Activated CD4-positive, alpha-beta T cell treated with anti-CD3 and anti-CD28 coated beads for 36 hours (primary cell): ENCODE measurements at regions not wholly inside any gene's neighbourhood (a gene's known extent, or its start where the extent isn't known, plus 50 kb on each side); places are given as distances from the start of the nearest gene placed in this dataset.

Source experiments
- ATAC-seq: fragments of 200-7000 bp; cut with Tn5 transposase; one replicate; pipeline ENCODE4 v1.10.0; 2021; ENCODE audit warnings: mild to moderate bottlenecking, moderate library complexity
- CTCF ChIA-PET: fragments of 350-600 bp; sonication (Branson Sonifier 250); formaldehyde crosslinking; loops from one replicate; lab custom pipeline; 2021; ENCODE audit warnings: antibody characterized with exemption; lab: Charles Lee
- POLR2A ChIA-PET: fragments of 350-600 bp; sonication (Branson Sonifier 250); formaldehyde crosslinking; loops from one replicate; lab custom pipeline; 2021; ENCODE audit warnings: antibody characterized with exemption, inconsistent platforms; lab: Charles Lee
- DNase-seq: peaks from one replicate; pipeline ENCODE4 v3.0.0-alpha.2; 2020
- H3K27ac Mint-ChIP-seq: one replicate; pipeline ENCODE4 v1.8.0; 2021; ENCODE audit warnings: mixed read lengths
- H3K27me3 Mint-ChIP-seq: one replicate; pipeline ENCODE4 v1.8.0; 2021; ENCODE audit warnings: mixed read lengths
- H3K36me3 Mint-ChIP-seq: one replicate; pipeline ENCODE4 v1.8.0; 2021; ENCODE audit warnings: low read depth, mixed read lengths
- H3K4me1 Mint-ChIP-seq: one replicate; pipeline ENCODE4 v1.8.0; 2021; ENCODE audit warnings: mixed read lengths
- H3K4me3 Mint-ChIP-seq: one replicate; pipeline ENCODE4 v1.8.0; 2021; ENCODE audit warnings: mild to moderate bottlenecking, moderate library complexity, mixed read lengths
- H3K9me3 Mint-ChIP-seq: one replicate; pipeline ENCODE4 v1.8.0; 2021; ENCODE audit warnings: low read depth, mixed read lengths
- intact Hi-C, 2 experiments: fragments of 100-400 bp; cut with DNase I in 1 of 2; cut with micrococcal nuclease in 1 of 2; formaldehyde crosslinking; loops; one replicate each; pipeline versions ENCODE4 v1.14.2 to v1.15.1; 2022 to 2024; cut with DNase I, micrococcal nuclease

DNA sequence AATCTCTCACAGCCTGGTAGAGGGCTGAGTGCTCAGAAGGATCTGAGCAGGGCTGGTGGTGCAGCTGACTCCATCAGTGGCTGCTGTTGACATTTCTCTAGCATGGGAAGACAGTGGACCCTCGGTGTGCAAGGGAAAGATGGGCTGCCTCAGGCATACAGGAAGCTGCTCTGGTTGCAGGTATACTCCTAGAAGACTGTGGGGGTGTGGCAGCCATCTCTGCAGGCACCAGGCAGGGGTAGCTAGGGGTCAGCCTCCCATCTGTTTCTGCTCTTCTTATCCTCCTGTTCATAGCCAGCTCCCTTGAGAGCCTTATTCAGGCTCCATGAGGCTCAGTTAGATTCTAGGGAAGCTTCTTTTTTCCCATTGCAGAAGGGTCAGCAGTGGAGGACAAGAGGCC lies 475.5 kb downstream of the TSHZ3 start:
- ATAC-seq (no peak), DNase-seq (no peak)
- no peaks in the 10 kb centered on the region for H3K9me3 Mint-ChIP-seq
- no peak overlapping the region for H3K4me3 Mint-ChIP-seq
- H3K27ac Mint-ChIP-seq, result no peak overlapping the region
- H3K27me3 Mint-ChIP-seq, result no peaks in the 10 kb centered on the region
- intact Hi-C loops, result no loop called here
- no peaks in the 10 kb centered on the region for H3K36me3 Mint-ChIP-seq
- ChIA-PET POLR2A (no interaction called here), CTCF (no interaction called here)
- no peaks in the 10 kb centered on the region for H3K4me1 Mint-ChIP-seq

- intact Hi-C loops, result no loop called here
- CTCF ChIA-PET, result no interaction called here
- Mint-ChIP-seq H3K4me3 (no peak overlapping the region), H3K4me1 (no peaks in the 10 kb centered on the region), H3K9me3 (no peaks in the 10 kb centered on the region), H3K36me3 (no peaks in the 10 kb centered on the region), H3K27ac (no peak overlapping the region), H3K27me3 (peaks cover under 1% of the 10 kb centered on the region)
- POLR2A ChIA-PET, result no interaction called here
- ATAC-seq, result no peak
- no peak for DNase-seq
These were observed 476.2 kb downstream of the TSHZ3 start for GRCh38 chr19:30873003-30873402.

DNA sequence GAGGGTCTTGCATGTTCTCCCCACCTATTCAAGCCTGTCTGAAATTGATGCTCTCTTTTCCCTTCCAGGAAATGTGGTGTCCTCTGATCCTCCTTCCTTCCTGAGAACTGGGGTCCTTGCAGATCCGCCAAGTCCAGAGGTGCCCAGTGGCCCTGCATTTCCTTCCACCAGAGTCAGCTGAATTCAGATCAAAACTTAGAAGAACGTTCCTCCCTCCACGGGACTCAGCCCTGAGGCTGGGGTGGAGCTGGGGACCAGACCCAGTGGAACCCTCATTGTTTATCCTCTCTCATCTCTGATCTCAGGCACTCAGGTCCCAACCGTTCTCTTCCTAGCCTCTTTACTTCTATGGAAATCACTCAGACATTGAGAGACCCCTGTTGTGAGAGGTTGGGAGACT lies 477.3 kb downstream of the TSHZ3 start:
- no peaks in the 10 kb centered on the region for H3K36me3 Mint-ChIP-seq
- intact Hi-C loops, result no loop called here
- H3K9me3 Mint-ChIP-seq, result no peaks in the 10 kb centered on the region

DNA sequence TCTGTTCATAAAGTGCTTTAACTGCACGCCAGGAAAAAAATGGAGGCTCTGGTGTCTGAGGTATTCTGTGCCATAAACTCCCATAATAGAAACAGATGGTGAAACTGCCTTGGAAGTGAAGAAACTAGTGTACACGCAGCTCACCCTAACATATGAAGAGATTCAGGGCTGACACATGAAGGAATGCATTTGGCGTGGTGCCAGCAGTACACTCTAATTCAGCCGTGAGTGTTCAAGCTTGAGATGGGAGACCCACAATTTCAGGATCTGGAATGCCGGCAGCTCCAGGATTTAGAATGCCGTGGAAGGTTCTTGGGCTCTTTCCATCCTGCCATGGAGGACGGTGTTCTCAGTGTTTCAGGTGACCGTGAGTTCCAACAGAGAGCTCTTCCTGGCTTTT lies 478.4 kb downstream of the TSHZ3 start:
- ChIA-PET CTCF (no interaction called here), POLR2A (no interaction called here)
- no peak for ATAC-seq
- no peaks in the 10 kb centered on the region for H3K9me3 Mint-ChIP-seq
- intact Hi-C loops, result no loop called here
- H3K36me3 Mint-ChIP-seq, result no peaks in the 10 kb centered on the region
- H3K27me3 Mint-ChIP-seq, result peaks cover 3% of the 10 kb centered on the region
- H3K4me1 Mint-ChIP-seq, result no peaks in the 10 kb centered on the region
- no peak overlapping the region for H3K27ac Mint-ChIP-seq
- no peak for DNase-seq
- no peak overlapping the region for H3K4me3 Mint-ChIP-seq

More for the DNA sequence above, 477.3 kb downstream of the TSHZ3 start:
- ATAC-seq (no peak), DNase-seq (no peak)
- CTCF ChIA-PET, result no interaction called here
- Mint-ChIP-seq H3K27me3 (peaks cover 3% of the 10 kb centered on the region), H3K4me1 (no peaks in the 10 kb centered on the region), H3K27ac (no peak overlapping the region), H3K4me3 (no peak overlapping the region)
- POLR2A ChIA-PET, result no interaction called here

DNA sequence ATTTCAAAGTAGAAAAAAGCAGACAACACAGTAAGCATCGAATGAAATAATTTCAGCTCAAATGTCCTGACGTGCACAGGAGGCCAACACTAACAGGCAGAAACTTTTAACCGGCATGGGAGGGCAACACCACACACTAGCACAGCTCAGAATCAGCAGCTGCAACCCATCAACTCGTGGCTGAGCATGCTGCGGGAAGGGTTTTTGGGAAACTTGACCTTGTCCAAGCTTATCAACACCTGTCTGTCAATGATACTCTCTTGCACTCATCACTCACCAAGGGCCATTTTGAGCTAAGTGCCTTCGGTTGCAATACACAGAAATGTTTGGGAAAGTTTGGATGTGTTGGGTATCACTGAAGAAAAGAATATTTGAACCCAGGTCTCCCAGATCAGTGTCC lies 483.7 kb downstream of the TSHZ3 start:
- DNase-seq (no peak), ATAC-seq (no peak)
- Mint-ChIP-seq H3K27ac (no peak overlapping the region), H3K4me3 (no peak overlapping the region), H3K36me3 (no peaks in the 10 kb centered on the region), H3K9me3 (no peaks in the 10 kb centered on the region), H3K4me1 (no peaks in the 10 kb centered on the region), H3K27me3 (peaks cover 8% of the 10 kb centered on the region)
- POLR2A ChIA-PET, result no interaction called here
- CTCF ChIA-PET, result interaction anchor here (0.6 kb wide), 1 partner anchor 12 kb away, joined by 3 read pairs; no protein-coding TSS in a partner anchor
- intact Hi-C loops, result no loop called here

DNA sequence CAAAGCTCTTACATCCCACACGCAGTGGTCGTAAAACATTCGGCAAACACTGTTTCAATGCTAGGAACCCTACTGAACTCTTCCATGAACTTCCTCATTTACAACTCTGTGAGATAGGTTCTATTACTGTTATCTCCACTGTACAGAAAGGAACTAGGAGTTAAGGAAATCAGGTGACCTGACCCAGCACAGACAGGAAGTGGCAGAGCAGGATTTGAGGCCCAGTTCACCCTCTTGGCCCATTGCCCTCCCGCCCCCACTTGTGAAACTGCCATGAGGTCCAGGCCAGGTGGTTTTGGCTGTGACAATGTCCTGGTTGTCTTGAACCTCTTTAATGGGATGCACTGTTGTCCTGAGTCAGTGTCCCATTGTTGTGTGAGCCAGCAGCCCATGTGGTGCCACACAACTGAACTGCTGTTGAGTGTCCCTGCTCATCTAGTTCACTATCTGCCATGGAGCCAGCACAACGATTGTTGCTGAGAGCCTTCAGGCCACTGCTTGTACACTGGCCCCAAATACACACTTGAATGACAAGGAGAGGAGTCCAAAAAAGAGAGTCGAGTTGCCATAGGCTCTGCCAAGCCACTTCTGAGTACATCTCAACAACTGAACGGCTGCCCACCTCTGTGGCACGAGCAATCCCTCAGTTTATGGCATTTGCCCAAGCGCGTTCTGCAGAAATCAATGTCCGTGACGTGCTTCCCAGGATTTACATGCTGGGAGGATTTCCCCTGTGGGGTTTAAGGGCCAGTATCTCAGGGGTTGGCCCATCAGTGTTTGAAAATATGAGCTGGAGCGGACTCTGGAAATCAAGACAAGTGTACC lies 484.6 kb downstream of the TSHZ3 start:
- Mint-ChIP-seq H3K4me1 (no peaks in the 10 kb centered on the region), H3K27me3 (peaks cover 8% of the 10 kb centered on the region), H3K36me3 (no peaks in the 10 kb centered on the region), H3K9me3 (no peaks in the 10 kb centered on the region), H3K4me3 (no peak overlapping the region), H3K27ac (no peak overlapping the region)
- CTCF ChIA-PET, result no interaction called here
- ATAC-seq, result no peak
- intact Hi-C loops, result no loop called here
- DNase-seq, result no peak
- POLR2A ChIA-PET, result no interaction called here

- H3K4me3 Mint-ChIP-seq, result no peak overlapping the region
- no peaks in the 10 kb centered on the region for H3K9me3 Mint-ChIP-seq
- ChIA-PET CTCF (no interaction called here), POLR2A (no interaction called here)
- H3K4me1 Mint-ChIP-seq, result no peaks in the 10 kb centered on the region
- H3K27ac Mint-ChIP-seq, result no peak overlapping the region
- H3K36me3 Mint-ChIP-seq, result no peaks in the 10 kb centered on the region
- DNase-seq, result no peak
- ATAC-seq, result no peak
- peaks cover 6% of the 10 kb centered on the region for H3K27me3 Mint-ChIP-seq
- intact Hi-C loops, result no loop called here
These were observed 486.4 kb downstream of the TSHZ3 start for GRCh38 chr19:30862876-30863275.

GRCh38 chr19:30861919-30862318 lies 487.3 kb downstream of the TSHZ3 start:
- Mint-ChIP-seq H3K27me3 (peaks cover 5% of the 10 kb centered on the region), H3K36me3 (no peaks in the 10 kb centered on the region), H3K4me1 (no peaks in the 10 kb centered on the region), H3K27ac (no peak overlapping the region), H3K9me3 (no peaks in the 10 kb centered on the region), H3K4me3 (no peak overlapping the region)
- intact Hi-C loops, result no loop called here
- DNase-seq, result no peak
- POLR2A ChIA-PET, result no interaction called here
- CTCF ChIA-PET, result no interaction called here
- ATAC-seq, result no peak

GRCh38 chr19:30857966-30858490 lies 485.8 kb downstream of the ZNF536 start:
- H3K36me3 Mint-ChIP-seq, result no peaks in the 10 kb centered on the region
- DNase-seq, result no peak
- CTCF ChIA-PET, result no interaction called here
- no peaks in the 10 kb centered on the region for H3K4me1 Mint-ChIP-seq
- H3K27ac Mint-ChIP-seq, result no peak overlapping the region
- POLR2A ChIA-PET, result no interaction called here
- no peak for ATAC-seq
- intact Hi-C loops, result no loop called here
- no peaks in the 10 kb centered on the region for H3K9me3 Mint-ChIP-seq
- peaks cover 2% of the 10 kb centered on the region for H3K27me3 Mint-ChIP-seq
- H3K4me3 Mint-ChIP-seq, result no peak overlapping the region

GRCh38 chr19:30857388-30857787 lies 485.2 kb downstream of the ZNF536 start:
- H3K4me1 Mint-ChIP-seq, result no peaks in the 10 kb centered on the region
- peaks cover under 1% of the 10 kb centered on the region for H3K27me3 Mint-ChIP-seq
- H3K9me3 Mint-ChIP-seq, result no peaks in the 10 kb centered on the region
- intact Hi-C loops, result no loop called here
- no peaks in the 10 kb centered on the region for H3K36me3 Mint-ChIP-seq
- DNase-seq (no peak), ATAC-seq (no peak)
- no peak overlapping the region for H3K4me3 Mint-ChIP-seq
- CTCF ChIA-PET, result no interaction called here
- POLR2A ChIA-PET, result no interaction called here
- H3K27ac Mint-ChIP-seq, result no peak overlapping the region

- ATAC-seq (no peak), DNase-seq (no peak)
- intact Hi-C loops, result no loop called here
- no peaks in the 10 kb centered on the region for H3K4me1 Mint-ChIP-seq
- H3K9me3 Mint-ChIP-seq, result no peaks in the 10 kb centered on the region
- H3K4me3 Mint-ChIP-seq, result no peak overlapping the region
- no peaks in the 10 kb centered on the region for H3K36me3 Mint-ChIP-seq
- ChIA-PET CTCF (no interaction called here), POLR2A (no interaction called here)
- peaks cover 2% of the 10 kb centered on the region for H3K27me3 Mint-ChIP-seq
- no peak overlapping the region for H3K27ac Mint-ChIP-seq
These were observed 484.6 kb downstream of the ZNF536 start for GRCh38 chr19:30856786-30857185.

DNA sequence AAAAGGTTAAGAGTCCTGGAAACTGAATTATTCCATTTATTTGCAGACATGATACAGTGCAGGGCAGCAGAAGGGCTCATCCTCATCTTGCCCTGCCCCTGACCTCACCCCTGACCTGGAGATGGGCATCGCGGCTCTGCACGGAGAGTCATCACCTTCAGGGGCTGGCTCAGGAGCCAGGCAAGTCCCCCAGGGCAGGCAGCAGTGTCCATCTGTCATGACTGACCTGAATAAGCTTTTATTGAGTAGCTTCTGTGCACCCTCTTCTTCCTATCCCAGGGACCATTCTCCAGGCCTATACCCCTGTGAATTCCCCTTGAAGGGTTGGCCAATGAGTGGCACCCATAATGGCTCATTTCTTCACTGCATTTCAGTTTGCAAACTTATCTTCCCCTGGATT lies 484.2 kb downstream of the ZNF536 start:
- DNase-seq, result no peak
- Mint-ChIP-seq H3K9me3 (no peaks in the 10 kb centered on the region), H3K4me3 (no peak overlapping the region), H3K27ac (no peak overlapping the region), H3K4me1 (no peaks in the 10 kb centered on the region), H3K36me3 (no peaks in the 10 kb centered on the region), H3K27me3 (peaks cover 2% of the 10 kb centered on the region)
- intact Hi-C loops, result no loop called here
- CTCF ChIA-PET, result no interaction called here
- POLR2A ChIA-PET, result no interaction called here
- ATAC-seq, result no peak
